GM10266 (cell line): ENCODE measurements at regions not wholly inside any gene's neighbourhood (a gene's known extent, or its start where the extent isn't known, plus 50 kb on each side); places are given as distances from the start of the nearest gene placed in this dataset.

Experiments used
- DNase-seq: peaks from one replicate; pipeline ENCODE4 v3.0.0; 2012; ENCODE audit errors: extremely low spot score
- TF ChIP-seq, protein P1 (sequence below): IDR thresholded peaks from 2 replicates; pipeline ENCODE4 v1.5.1; 2012; ENCODE audit warnings: mild to moderate bottlenecking, low read depth; ENCODE audit not compliant: control insufficient read depth, insufficient read depth; ENCODE audit errors: missing control alignments

DNA sequence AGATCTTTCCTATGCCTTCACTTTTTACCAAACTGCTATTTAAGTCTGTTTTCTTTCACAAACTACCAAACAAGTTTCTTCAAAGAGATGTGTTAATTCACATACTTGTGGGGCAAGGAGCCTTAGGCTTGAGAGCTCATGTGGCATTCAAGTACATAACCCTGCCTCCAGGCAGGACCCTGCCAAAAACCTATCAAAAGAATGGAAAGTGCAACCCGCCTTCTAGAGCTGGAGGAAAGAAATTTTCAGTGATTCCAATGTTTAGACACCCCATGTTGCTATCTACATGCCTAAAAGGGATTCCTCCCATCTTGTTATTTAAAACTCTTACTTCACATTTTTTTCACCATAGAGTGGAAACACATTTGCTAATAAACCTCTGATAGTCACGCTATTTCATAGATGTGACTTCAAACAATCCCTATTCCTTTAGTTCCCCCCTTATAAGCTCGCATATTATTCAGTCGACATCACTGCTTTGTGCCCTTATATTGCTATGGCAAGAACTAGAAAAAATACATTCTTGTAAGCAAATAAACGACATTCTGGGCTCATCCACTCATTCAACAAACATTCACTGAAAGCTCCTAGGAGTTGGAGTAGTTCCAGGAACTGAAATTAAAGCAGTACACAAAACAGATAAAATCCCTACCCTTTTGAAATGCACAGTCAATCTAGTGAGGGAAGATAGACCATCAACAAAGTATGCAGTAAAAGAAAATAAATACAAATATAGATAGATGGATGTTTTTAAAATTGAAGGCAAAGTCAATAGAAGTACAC, 518.1 kb downstream of the ELAVL2 start:
- TF ChIP-seq, protein P1, sequence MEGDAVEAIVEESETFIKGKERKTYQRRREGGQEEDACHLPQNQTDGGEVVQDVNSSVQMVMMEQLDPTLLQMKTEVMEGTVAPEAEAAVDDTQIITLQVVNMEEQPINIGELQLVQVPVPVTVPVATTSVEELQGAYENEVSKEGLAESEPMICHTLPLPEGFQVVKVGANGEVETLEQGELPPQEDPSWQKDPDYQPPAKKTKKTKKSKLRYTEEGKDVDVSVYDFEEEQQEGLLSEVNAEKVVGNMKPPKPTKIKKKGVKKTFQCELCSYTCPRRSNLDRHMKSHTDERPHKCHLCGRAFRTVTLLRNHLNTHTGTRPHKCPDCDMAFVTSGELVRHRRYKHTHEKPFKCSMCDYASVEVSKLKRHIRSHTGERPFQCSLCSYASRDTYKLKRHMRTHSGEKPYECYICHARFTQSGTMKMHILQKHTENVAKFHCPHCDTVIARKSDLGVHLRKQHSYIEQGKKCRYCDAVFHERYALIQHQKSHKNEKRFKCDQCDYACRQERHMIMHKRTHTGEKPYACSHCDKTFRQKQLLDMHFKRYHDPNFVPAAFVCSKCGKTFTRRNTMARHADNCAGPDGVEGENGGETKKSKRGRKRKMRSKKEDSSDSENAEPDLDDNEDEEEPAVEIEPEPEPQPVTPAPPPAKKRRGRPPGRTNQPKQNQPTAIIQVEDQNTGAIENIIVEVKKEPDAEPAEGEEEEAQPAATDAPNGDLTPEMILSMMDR = no peak
- DNase-seq = no peak

DNA sequence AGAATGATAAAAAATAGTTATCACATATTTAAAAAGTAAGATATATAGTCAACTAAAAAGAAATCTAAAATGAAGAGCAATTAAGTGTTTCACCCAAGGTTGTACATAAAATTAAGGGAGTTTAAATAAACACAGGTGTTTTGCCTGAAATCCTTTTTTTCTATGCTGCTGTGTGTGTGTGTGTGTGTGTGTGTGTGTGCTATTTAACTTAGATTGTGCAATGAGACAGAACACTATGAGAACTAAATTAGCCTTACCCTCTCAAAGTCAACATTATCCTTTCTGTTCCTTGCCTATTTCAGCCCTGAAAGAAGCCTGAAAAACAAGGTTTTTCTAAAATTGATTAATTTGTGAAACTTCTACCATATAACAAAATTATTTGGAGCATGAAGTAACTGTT, 516.2 kb downstream of the ELAVL2 start:
- TF ChIP-seq, protein P1 = no peak
- DNase-seq = no peak

DNA sequence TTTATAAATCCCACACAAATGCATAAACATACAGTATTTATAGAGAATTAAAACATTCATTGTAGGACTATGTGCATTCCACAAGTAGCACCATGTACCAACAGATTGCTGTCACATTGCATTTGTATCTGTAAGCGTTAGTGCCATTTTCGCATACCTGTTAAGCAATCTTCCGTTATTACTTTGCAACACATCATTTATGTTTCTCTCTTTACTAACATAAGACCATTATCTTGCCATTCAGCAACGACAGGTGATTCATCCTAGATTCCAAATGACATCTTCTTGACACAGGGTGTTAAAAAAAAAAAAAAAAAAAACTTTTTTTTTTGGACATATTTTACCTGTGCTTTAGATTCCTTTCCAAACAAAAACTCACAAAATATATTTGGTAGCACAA, 511.8 kb downstream of the ELAVL2 start:
- TF ChIP-seq, protein P1 = no peak
- no peak for DNase-seq

DNA sequence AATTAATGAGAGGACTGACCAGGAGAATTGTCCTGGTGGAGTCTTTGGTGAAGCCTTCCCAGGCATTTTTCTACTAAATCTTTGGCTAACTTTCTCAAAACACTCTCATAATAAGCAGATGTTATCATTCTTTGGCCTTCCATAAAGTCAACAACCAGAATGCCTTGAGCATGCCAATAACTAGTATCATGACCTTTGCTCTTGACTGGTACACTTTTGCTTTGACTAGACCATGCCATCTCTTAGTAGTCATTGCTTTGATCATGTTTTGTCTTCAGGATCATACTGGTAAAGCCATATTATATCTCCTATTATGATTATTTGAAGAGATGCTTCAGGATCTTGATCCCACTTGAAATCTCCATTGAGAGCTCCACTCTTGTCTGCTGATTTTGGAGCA, 506.9 kb downstream of the ELAVL2 start:
- TF ChIP-seq, protein P1 = no peak
- no peak for DNase-seq

DNA sequence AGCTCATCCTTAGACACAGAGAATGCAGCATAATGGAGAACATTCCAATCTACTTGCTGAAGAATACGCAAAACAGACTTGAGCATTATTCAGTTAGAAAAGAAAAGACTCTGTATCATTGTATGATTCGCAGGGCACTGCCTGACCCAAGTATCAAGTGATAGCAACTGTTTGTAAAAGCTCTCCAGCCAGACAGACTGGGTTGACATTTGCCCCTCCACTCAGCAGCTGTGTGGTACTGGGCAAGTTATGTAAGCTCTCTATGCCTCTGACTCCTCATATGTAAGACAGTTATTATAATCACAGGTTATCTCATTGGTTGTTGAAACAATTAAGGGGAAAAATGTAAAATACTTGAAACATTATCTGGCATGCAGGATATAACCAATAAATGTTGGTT, 505.0 kb downstream of the ELAVL2 start:
- TF ChIP-seq, protein P1 = no peak
- no peak for DNase-seq

DNA sequence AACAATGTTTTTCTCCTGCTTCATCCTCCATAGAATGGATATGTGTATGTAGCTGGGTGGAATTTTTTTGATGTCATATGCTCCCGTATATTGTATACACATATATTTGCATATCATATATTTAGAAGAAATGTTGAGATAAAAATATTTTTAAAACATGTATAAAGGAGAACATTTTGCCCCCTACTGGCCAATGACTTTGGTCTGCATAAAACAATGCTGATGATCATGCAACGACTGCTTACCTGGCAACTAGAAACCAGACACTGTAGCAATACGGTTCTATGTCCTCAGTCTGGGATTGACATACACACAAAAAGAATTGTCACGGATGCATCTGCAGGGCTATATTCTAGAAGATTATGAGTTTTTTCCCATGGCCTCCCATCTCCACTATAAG, 503.6 kb downstream of the ELAVL2 start:
- TF ChIP-seq, protein P1 = no peak
- DNase-seq = no peak

DNA sequence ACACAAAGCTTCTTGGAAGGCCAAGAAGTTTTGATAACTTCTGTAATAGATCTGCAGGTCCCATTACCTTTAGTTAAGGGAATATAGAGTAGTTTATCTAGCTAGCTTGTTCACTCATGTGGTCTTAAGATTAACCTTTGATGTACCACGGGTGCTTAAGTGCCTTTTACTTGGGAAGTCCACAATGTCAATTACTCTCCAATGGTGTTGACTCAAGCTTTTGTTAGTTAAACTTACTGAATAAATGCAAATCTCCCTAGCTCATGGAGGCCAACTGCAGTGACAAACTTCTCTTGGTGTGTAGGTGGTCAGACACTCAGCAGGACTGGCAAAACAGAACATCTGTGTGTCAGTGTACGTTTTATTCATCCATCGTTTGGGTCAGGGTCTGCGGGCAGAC, 501.5 kb downstream of the ELAVL2 start:
- TF ChIP-seq, protein P1 = no peak
- no peak for DNase-seq
